GM18519 (cell line): ENCODE measurements at regions not wholly inside any gene's neighbourhood (a gene's known extent, or its start where the extent isn't known, plus 50 kb on each side); places are given as distances from the start of the nearest gene placed in this dataset.
"Not testable (repeated sequence)": the region's sequence is repeated elsewhere in the genome, so short reads cannot be mapped to it uniquely, and the experiment has no call there.

Source experiments
- ATAC-seq: cut with Tn5 transposase; IDR thresholded peaks from one replicate; pipeline ENCODE4 v1.9.1; 2021; ENCODE audit warnings: mild to moderate bottlenecking, moderate library complexity; ENCODE audit not compliant: unreplicated experiment, low FRiP score

GRCh38 chr3:18086078-18086477 is 339.1 kb downstream of the SATB1 start:
- no peak for ATAC-seq

GRCh38 chr3:18085429-18085828 is 339.7 kb downstream of the SATB1 start:
- ATAC-seq, result no peak

- ATAC-seq, result not testable (repeated sequence)
Observed at GRCh38 chr3:18083273-18083590, 340.8 kb upstream of the TBC1D5 start.

- ATAC-seq, result no peak
Observed at GRCh38 chr3:18082551-18083272, 340.3 kb upstream of the TBC1D5 start.

GRCh38 chr3:18080198-18080689 is 337.8 kb upstream of the TBC1D5 start:
- ATAC-seq, result no peak

GRCh38 chr3:18079739-18080138 is 337.3 kb upstream of the TBC1D5 start:
- no peak for ATAC-seq

- no peak for ATAC-seq
Observed at GRCh38 chr3:18079062-18079461, 336.6 kb upstream of the TBC1D5 start.

- ATAC-seq, result no peak
Observed at GRCh38 chr3:18077128-18077840, 334.9 kb upstream of the TBC1D5 start.

GRCh38 chr3:18076301-18076700 is 333.9 kb upstream of the TBC1D5 start:
- ATAC-seq, result no peak

- no peak for ATAC-seq
Observed at GRCh38 chr3:18075799-18076198, 333.4 kb upstream of the TBC1D5 start.

GRCh38 chr3:18071833-18072232 is 329.4 kb upstream of the TBC1D5 start:
- ATAC-seq, result no peak

GRCh38 chr3:18070944-18071343 is 328.5 kb upstream of the TBC1D5 start:
- ATAC-seq, result no peak

- ATAC-seq, result no peak
Observed at GRCh38 chr3:18070231-18070630, 327.8 kb upstream of the TBC1D5 start.

- ATAC-seq, result no peak
Observed at GRCh38 chr3:18069568-18069967, 327.1 kb upstream of the TBC1D5 start.

GRCh38 chr3:18066899-18067582 is 324.6 kb upstream of the TBC1D5 start:
- no peak for ATAC-seq

GRCh38 chr3:18064586-18064985 is 322.2 kb upstream of the TBC1D5 start:
- ATAC-seq, result no peak

GRCh38 chr3:18062657-18063025 is 320.2 kb upstream of the TBC1D5 start:
- ATAC-seq, result no peak

GRCh38 chr3:18061737-18062656 is 319.6 kb upstream of the TBC1D5 start:
- ATAC-seq, result no peak

GRCh38 chr3:18058666-18059065 is 316.2 kb upstream of the TBC1D5 start:
- no peak for ATAC-seq

- no peak for ATAC-seq
Observed at GRCh38 chr3:18057471-18058091, 315.1 kb upstream of the TBC1D5 start.
